Ureter (tissue), 1 donor: ENCODE measurements at regions not wholly inside any gene's neighbourhood (a gene's known extent, or its start where the extent isn't known, plus 50 kb on each side); places are given as distances from the start of the nearest gene placed in this dataset.
"Not testable (repeated sequence)": the region's sequence is repeated elsewhere in the genome, so short reads cannot be mapped to it uniquely, and the experiment has no call there.

ENCODE experiments used
- DNase-seq: peaks from one replicate; pipeline ENCODE4 v3.0.0-alpha.2; 2020; ENCODE audit warnings: low spot score
- donor health status: DM: yes; HTN: yes; CAD: no.

GRCh38 chr1:37373413-37373812 is 101.0 kb upstream of the ZC3H12A start:
- DNase-seq: no peak

- not testable (repeated sequence) for DNase-seq
Observed at GRCh38 chr1:37380546-37380945, 93.8 kb upstream of the ZC3H12A start.

GRCh38 chr1:37387854-37388253 is 86.5 kb upstream of the ZC3H12A start:
- DNase-seq: no peak

GRCh38 chr1:37389327-37389726 is 85.1 kb upstream of the ZC3H12A start:
- DNase-seq: no peak

- DNase-seq: no peak
Observed at GRCh38 chr1:37391211-37392011, 83.0 kb upstream of the ZC3H12A start.

- DNase-seq: no peak
Observed at GRCh38 chr1:37392051-37392450, 82.3 kb upstream of the ZC3H12A start.

- no peak for DNase-seq
Observed at GRCh38 chr1:37393173-37394120, 80.9 kb upstream of the ZC3H12A start.

- DNase-seq: no peak
Observed at GRCh38 chr1:37394574-37395464, 79.6 kb upstream of the ZC3H12A start.

GRCh38 chr1:37398096-37398495 is 76.3 kb upstream of the ZC3H12A start:
- no peak for DNase-seq

GRCh38 chr1:37399205-37399604 is 75.2 kb upstream of the ZC3H12A start:
- no peak for DNase-seq

GRCh38 chr1:37399830-37400464 is 74.4 kb upstream of the ZC3H12A start:
- DNase-seq: no peak

- no peak for DNase-seq
Observed at GRCh38 chr1:37400466-37401225, 73.7 kb upstream of the ZC3H12A start.

GRCh38 chr1:37403166-37403565 is 71.2 kb upstream of the ZC3H12A start:
- no peak for DNase-seq

GRCh38 chr1:37404711-37405110 is 69.7 kb upstream of the ZC3H12A start:
- no peak for DNase-seq

- DNase-seq: no peak
Observed at GRCh38 chr1:37410105-37410504, 64.3 kb upstream of the ZC3H12A start.

GRCh38 chr1:37410815-37411214 is 63.6 kb upstream of the ZC3H12A start:
- no peak for DNase-seq

- no peak for DNase-seq
Observed at GRCh38 chr1:37415611-37416244, 58.7 kb upstream of the ZC3H12A start.

GRCh38 chr1:37420456-37420855 is 53.9 kb upstream of the ZC3H12A start:
- no peak for DNase-seq

- DNase-seq: no peak
Observed at GRCh38 chr1:37423810-37424209, 50.6 kb upstream of the ZC3H12A start.

GRCh38 chr1:37424523-37424922 is 49.9 kb upstream of the ZC3H12A start:
- no peak for DNase-seq
